Dermis blood vessel endothelial cell (primary cell): ENCODE measurements at regions not wholly inside any gene's neighbourhood (a gene's known extent, or its start where the extent isn't known, plus 50 kb on each side); places are given as distances from the start of the nearest gene placed in this dataset.

Source experiments
- DNase-seq: peaks from one replicate; pipeline ENCODE4 v3.0.0; 2010

DNA sequence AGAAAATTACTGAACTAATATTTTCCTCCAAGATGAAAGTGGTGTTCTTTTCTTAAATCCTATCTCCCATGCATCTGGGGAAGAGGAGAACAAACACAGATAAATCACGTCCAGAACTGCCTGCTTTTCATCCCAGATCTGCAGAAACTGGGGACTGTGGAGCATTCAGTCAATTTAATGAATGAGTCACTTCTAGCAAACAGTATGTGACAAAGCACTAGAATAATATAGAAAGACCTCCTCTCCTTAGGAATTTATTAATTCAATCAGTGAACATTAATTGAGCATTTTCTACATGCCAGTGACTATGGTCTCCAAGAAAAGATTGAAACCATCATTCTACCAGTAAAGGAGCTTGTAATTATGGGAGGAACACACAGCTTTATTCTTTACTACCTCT lies 693.4 kb upstream of the ID2 start:
- no peak for DNase-seq

DNA sequence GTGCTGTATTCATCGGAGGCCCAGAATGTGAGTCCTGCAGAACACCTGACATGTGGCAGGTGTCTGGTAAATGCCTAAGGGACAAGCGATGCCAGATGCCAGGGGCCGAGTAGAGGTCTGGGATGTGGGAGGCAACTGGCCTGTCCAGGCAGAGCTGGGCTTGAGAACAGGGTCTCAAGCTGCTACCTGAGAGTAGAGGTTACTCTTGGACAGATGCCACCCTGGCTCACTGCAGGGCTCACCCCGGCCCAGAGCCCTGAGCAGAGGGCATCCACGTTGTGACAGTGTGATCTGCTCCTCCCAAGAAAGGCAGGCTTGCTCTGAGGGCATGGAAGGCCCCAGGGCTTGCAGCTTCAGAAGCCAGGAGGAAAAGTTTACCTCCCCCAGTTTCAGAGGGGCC lies 692.0 kb upstream of the ID2 start:
- DNase-seq, result no peak

DNA sequence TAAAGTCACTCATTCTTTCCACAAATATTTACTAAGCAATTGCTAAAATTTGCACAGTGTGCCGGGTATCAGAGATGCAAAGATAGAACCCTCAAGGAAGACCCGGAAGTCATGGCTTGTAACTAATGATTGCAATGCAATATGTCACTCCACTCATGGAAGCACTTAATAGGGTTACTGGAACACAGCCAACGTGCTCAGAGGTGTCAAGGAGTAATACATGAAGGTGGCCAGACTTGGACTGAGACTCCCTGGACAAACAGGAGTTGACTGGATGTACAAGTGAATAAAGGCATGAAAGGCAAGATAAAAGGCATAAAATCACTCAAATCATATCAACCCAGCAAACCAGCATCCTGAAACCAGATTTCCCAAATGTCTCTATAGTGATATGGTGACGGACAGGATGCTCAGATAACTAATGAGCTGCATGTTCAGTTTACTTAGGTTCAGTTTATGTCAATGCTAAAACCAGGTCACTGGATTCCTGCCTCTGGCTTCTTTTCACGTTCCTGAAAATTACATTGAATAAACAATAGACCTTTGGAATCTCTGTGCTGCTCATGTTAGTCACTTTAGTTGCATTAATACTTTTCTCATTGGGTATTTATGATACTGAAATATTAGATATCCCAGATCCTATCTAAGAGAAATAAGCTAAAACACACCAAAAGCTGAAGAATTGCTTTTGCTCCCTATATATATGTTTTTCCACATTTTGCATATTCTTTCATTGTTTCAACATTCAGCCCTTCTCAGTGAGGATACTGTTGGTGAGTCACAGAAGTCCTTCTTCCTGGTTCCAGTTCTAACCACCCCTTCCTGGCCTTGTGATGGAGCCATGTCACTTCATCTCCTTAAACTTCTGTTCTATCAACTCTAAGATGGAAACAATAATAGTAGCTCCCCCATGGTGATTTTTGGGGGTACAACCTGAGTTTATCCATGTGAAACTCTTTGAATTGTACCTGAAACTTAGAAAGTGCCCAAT lies 688.9 kb upstream of the ID2 start:
- DNase-seq, result no peak

- DNase-seq, result no peak
These were observed 687.4 kb upstream of the ID2 start for GRCh38 chr2:7994397-7994951.

DNA sequence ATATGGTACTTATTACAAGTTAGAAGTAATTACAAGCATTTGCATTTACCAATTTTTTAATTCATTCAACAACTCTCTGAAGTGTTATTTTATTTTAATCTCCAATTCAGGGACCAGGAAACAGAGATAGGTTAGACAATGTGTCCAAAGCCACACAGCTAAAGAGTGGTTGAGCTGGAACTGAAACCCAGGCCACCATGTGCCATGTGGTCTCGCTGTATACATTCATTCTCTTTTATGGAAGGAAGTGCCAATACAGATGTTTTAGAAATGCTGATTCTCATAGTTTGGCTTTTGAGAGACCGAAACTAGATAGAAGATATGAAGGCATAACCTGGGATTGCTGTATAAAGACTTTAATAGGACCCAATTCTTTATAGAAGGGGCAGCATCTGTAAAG lies 684.6 kb upstream of the ID2 start:
- no peak for DNase-seq

- DNase-seq, result no peak
These were observed 682.0 kb upstream of the ID2 start for GRCh38 chr2:7999683-8000476.

DNA sequence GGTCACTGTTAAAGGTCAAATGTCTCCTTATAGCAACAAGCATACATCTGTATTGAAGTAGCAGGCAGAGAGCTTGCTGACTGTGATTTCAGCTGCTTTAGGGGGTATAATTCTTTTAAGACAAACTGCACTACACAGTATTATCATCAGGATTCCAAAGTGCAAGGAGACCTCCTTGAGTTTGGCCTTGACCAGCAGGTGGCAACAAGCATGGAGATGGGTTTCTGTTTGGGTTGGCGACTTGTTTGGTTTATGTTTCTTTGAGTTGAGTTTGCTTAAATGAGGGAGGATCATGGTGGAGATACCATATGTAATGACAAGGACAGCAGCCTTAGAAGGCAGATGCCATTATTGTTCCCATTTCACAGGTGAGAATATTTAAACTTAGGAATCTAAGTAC lies 681.0 kb upstream of the ID2 start:
- no peak for DNase-seq

DNA sequence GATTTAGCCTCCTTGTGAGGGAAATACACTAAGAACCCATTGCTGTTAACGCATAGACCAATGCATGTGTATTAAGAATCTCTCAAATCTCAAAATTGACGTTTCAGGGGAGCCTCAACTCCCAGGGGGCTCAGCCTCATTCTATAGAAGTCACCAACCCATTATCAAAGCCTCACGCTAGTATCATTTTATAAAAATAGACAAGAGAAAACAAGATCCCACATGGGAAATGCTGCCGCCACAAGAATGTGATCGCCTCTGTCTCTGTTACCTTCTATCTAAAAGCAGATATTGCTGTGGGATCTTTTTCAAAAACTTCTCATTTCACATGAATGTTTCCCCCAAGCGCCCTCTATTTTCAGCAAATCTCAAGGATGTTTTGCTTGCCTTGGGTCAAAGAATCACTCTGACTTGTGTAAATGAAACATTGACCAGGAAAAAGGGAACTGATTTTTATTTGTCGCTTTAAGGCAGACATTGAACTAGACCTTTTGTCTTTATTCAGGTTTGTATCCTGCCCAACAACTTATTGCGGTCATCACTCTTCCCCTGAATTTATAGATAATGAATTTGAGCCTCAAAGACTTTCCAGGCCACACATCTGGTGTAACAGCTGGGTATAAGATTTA lies 679.0 kb upstream of the ID2 start:
- DNase-seq, result no peak

- DNase-seq, result no peak
These were observed 678.3 kb upstream of the ID2 start for GRCh38 chr2:8003462-8004075.

DNA sequence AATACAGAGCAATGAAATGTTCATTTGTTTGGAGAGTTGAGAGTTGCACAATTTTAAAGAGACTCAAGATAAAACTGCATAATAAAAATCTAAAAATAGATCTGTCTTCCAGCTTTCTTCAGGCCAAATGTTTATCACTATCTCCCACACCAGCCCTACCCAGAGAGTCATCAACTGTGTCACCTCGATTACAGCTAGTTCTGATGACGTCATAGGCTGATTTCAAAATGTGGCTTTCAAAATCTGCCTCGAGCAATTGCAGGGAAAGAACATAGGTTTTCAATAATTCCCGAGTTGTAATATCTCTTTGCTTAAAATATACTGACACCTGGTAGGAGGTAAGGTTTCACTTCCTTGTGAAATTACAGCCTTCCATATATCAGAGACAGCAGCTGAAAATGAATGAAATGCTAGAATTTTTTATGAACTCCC lies 677.6 kb upstream of the ID2 start:
- DNase-seq, result no peak

GRCh38 chr2:8006181-8006580 lies 675.7 kb upstream of the ID2 start:
- DNase-seq, result no peak

DNA sequence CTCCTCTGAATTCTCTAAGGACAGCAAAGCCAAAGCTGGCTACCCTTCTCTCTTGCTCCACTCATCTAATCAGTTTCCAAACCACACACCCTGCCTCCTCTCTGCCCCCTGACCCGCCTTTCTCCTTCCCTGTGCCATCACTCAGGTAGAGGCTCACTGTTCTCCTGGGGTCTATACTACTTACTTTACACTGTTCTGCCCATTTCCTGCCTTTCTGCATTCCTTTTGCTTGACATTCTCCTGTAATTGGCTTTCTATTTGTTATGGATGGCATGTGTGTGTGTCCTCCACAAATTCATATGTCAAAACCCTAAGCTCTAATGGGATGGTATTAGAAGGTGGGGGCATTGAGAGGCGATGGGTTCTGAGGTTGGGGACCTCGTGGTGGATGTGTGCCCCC lies 675.2 kb upstream of the ID2 start:
- DNase-seq, result no peak

DNA sequence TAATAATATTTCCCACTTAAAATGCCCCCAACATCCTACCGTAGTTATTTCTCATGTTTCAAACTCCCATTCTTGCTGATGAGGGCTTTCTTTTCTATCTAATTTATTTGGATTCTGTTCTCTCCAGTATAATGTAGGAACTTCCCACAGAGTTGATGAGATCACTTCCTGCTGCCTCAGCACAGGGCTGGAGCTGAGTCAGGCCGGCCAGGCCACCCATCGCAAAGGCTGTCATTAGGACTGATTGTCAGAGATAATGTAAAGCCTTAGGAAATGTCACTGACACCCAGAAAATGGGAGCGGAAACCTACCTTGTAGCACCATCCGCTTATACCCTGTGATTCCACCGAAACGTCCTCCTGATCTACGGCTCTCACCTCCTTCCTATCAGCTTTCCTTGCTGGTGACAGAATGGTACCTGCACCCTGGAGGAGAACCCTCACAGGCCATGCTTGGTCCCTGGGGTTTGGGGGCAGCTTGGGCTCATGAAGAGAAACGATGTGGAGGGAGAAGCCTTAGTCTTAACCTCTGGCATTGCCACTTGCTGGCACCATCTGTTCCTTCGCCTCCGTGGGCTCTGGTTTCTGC lies 672.8 kb upstream of the ID2 start:
- no peak for DNase-seq

GRCh38 chr2:8015848-8016600 lies 665.8 kb upstream of the ID2 start:
- DNase-seq, result no peak

- DNase-seq, result no peak
These were observed 665.2 kb upstream of the ID2 start for GRCh38 chr2:8016688-8017087.

DNA sequence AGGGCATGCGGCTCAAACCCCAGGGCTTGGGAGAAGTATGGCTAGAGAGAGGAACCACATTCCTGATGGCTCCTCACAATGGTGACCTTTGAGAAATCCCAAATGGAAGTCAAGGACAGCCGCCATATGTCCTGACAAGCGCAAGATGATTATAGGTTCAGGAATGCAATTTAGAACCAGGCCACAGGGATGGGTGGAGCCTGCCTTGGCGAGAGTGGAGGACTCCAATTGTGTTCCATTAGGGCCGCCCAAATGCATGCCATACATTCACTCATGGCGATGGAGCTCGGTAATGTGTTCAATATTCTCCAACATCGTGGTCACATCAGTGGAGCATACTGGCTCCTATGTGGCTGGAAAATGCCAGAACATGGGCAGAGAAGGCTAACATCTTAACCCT lies 662.9 kb upstream of the ID2 start:
- no peak for DNase-seq

GRCh38 chr2:8019934-8020333 lies 661.9 kb upstream of the ID2 start:
- no peak for DNase-seq

DNA sequence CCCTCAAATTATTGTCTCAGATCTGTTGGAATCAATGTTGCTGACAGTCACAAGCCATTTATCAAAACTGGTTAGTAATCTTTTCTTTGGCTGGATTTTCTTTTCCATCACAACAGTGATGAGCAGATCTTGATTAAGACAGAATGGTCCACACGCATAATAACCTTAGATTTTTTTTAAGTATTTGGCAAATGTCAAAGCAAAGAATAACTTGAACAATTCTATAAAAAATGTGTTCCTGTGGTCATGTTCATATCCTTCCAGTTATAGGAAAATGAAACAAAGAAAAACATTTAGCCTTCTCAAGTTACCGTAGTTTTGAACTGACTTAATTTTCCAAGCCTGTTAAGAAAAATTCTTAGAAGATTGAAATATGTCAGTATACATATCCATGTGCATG lies 659.9 kb upstream of the ID2 start:
- DNase-seq, result no peak

DNA sequence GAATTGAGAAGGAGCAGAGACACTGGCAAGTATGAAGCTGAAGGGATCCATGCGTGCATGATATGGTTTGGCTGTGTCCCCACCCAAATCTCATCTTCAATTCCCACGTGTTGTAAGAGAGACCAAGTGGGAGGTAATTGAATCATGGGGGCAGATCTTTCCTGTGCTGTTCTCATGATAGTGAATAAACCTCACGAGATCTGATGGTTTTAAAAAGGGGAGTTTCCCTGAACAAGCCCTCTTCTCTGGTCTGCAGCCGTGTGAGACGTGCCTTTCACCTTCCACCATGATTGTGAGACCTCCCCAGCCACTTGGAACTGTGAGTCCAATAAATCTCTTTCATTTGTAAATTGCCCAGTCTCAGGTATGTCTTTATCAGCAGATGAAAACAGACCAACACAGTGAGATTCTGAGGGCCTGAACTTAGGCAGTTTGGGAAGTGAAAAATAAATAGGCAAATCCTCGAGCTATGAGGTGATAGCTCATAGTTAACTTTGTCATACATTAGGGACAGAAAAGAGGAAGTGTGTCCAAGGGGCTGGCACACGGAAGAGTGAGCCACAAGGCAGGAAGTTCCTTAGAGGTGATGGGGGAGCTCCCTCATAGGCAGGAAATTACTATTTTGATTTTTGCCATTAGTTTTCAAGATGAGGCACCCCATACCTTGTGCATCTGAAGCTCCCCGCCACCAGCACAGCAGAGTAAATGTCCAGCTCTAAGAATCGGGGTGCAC lies 658.8 kb upstream of the ID2 start:
- DNase-seq, result no peak

GRCh38 chr2:8024506-8024905 lies 657.4 kb upstream of the ID2 start:
- no peak for DNase-seq

GRCh38 chr2:8026381-8026780 lies 655.5 kb upstream of the ID2 start:
- DNase-seq, result no peak
